Parathyroid adenoma (tissue), 2 donors: ENCODE measurements at regions not wholly inside any gene's neighbourhood (a gene's known extent, or its start where the extent isn't known, plus 50 kb on each side); places are given as distances from the start of the nearest gene placed in this dataset.

Experiments
- H2AFZ ChIP-seq: fragments of 300-600 bp; sonication (generic); one replicate; pipeline ENCODE4 v1.7.0; 2017; ENCODE audit warnings: antibody characterized with exemption, mild to moderate bottlenecking
- H3K27ac ChIP-seq: fragments of 300-600 bp; sonication (generic); one replicate; pipeline ENCODE4 v1.7.0; 2017
- H3K27me3 ChIP-seq: fragments of 300-600 bp; sonication (generic); one replicate; pipeline ENCODE4 v1.7.0; 2017; ENCODE audit warnings: low read length; ENCODE audit not compliant: control insufficient read depth, insufficient read depth
- H3K36me3 ChIP-seq: fragments of 300-600 bp; sonication (generic); one replicate; pipeline ENCODE4 v1.7.0; 2017; ENCODE audit warnings: low read length; ENCODE audit not compliant: control insufficient read depth, insufficient read depth
- H3K4me1 ChIP-seq: fragments of 300-600 bp; sonication (generic); one replicate; pipeline ENCODE4 v1.7.0; 2017; ENCODE audit warnings: control low read depth
- H3K4me2 ChIP-seq: fragments of 300-600 bp; sonication (generic); one replicate; pipeline ENCODE4 v1.7.0; 2017; ENCODE audit warnings: low read length
- H3K4me3 ChIP-seq: fragments of 300-600 bp; sonication (generic); one replicate; pipeline ENCODE4 v1.7.0; 2017; ENCODE audit warnings: low read depth, low read length
- H3K79me2 ChIP-seq: fragments of 300-600 bp; sonication (generic); one replicate; pipeline ENCODE4 v1.7.0; 2017; ENCODE audit warnings: control low read depth
- H3K9ac ChIP-seq: fragments of 300-600 bp; sonication (generic); one replicate; pipeline ENCODE4 v1.7.0; 2017; ENCODE audit warnings: mild to moderate bottlenecking
- H3K9me3 ChIP-seq: fragments of 300-600 bp; sonication (generic); one replicate; pipeline ENCODE4 v1.7.0; 2017; ENCODE audit warnings: low read length; ENCODE audit not compliant: control insufficient read depth
- TF ChIP-seq, protein P1 (sequence below): fragments of 300-600 bp; sonication (generic); IDR thresholded peaks from one replicate; pipeline ENCODE4 v1.7.0; 2017; ENCODE audit warnings: antibody characterized with exemption, mild to moderate bottlenecking
- donor health status: primary hyperparathyroidism.

DNA sequence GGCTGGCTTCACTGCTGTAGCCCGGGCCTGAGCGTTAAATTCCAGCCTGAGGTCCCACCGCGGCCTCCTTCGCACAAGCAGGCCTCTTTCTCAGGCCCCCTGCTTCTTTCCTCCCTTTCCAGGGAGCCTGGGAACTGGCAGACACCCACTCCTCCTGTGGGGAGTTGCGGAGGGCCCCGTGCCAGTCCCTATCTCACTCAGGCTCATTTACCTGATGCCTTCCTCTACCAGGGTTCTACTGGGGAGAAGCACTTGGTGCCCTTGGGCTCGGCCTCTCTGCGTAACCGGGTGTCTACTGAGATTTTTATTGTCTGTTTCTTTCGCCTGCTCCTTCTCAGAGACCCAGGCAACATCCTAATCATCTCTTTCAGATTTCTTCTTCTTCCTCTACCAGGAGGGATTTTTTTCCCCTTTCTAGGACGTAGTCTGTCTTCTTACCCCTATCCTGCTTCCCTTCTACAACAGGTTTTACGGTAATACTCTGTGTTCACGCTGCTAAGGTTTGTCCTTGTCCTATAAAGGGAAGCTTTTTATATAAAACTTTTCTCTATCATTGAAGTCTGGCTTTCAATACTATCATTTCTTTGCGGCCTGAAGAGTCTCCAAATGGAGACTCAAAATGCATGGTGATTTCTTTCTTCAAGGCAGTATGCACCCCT is 135.4 kb upstream of the GPR12 start:
- TF ChIP-seq, protein P1, sequence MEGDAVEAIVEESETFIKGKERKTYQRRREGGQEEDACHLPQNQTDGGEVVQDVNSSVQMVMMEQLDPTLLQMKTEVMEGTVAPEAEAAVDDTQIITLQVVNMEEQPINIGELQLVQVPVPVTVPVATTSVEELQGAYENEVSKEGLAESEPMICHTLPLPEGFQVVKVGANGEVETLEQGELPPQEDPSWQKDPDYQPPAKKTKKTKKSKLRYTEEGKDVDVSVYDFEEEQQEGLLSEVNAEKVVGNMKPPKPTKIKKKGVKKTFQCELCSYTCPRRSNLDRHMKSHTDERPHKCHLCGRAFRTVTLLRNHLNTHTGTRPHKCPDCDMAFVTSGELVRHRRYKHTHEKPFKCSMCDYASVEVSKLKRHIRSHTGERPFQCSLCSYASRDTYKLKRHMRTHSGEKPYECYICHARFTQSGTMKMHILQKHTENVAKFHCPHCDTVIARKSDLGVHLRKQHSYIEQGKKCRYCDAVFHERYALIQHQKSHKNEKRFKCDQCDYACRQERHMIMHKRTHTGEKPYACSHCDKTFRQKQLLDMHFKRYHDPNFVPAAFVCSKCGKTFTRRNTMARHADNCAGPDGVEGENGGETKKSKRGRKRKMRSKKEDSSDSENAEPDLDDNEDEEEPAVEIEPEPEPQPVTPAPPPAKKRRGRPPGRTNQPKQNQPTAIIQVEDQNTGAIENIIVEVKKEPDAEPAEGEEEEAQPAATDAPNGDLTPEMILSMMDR, result no peak
- Histone ChIP-seq H3K4me3 (no peak overlapping the region), H2AFZ (no peak overlapping the region), H3K9me3 (no peaks in the 10 kb centered on the region), H3K9ac (no peak overlapping the region), H3K4me1 (no peaks in the 10 kb centered on the region), H3K4me2 (no peak overlapping the region), H3K27ac (no peak overlapping the region), H3K79me2 (no peaks in the 10 kb centered on the region), H3K36me3 (no peaks in the 10 kb centered on the region), H3K27me3 (no peaks in the 10 kb centered on the region)

DNA sequence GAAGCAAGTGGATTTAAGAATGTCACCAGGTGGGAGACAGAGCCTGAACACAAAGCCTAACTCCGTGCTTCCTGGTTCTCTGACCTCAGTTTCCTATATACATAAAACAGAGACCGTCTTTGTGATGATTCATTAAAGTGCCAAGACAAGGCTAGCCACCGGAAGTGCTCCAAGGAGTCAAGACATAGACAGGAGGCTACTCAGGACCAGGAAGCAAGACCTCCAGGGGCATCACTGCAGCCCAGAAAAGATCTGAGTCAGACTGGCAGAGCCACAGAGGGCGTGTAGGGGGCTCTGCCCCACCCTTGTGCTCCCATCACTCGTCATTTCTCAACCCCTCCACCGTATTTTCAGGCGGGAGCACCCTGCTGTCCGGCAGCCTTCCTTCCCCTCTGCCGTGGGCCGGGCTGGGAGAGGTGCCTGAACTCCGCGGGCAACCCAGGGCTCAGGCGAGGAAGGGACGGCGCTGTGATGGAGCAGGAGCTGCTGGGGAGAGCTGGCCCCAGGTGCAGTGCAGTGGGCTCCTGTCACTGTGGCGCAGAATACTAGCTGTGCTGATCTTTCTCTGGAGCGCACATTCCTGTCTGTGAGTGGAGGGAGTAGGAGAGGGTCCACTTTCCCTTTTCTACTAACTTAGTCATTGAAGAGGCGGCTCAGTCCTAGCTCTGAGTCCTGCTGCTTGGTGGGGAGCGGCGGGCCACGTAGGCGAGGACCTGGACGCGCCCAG is 134.7 kb upstream of the GPR12 start:
- no peak overlapping the region for H3K27ac ChIP-seq
- TF ChIP-seq, protein P1, result no peak
- no peaks in the 10 kb centered on the region for H3K27me3 ChIP-seq
- H3K79me2 ChIP-seq, result no peaks in the 10 kb centered on the region
- no peak overlapping the region for H2AFZ ChIP-seq
- H3K4me3 ChIP-seq, result no peak overlapping the region
- H3K9me3 ChIP-seq, result no peaks in the 10 kb centered on the region
- no peaks in the 10 kb centered on the region for H3K36me3 ChIP-seq
- no peak overlapping the region for H3K4me2 ChIP-seq
- H3K4me1 ChIP-seq, result no peaks in the 10 kb centered on the region
- no peak overlapping the region for H3K9ac ChIP-seq

DNA sequence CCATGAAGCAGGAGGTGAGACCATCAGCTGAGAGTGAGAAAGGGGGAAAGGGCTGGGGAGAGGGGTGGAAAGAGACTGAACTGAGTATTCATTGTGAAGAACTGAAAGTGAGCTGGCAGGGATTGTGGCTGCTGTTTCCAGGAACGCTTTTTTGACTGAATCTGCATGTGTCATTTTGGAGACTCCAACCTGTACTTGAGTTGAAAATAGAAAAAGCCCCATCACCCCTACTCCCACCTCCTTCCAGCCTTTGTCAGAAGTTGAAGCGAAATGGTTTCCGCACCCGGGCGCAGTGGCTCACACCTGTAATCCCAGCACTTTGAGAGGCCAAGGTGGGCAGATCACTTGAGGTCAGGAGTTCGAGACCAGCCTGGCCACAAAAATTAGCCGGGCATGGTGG is 128.0 kb upstream of the GPR12 start:
- H3K27me3 ChIP-seq, result no peaks in the 10 kb centered on the region
- no peaks in the 10 kb centered on the region for H3K36me3 ChIP-seq
- no peak overlapping the region for H3K4me2 ChIP-seq

DNA sequence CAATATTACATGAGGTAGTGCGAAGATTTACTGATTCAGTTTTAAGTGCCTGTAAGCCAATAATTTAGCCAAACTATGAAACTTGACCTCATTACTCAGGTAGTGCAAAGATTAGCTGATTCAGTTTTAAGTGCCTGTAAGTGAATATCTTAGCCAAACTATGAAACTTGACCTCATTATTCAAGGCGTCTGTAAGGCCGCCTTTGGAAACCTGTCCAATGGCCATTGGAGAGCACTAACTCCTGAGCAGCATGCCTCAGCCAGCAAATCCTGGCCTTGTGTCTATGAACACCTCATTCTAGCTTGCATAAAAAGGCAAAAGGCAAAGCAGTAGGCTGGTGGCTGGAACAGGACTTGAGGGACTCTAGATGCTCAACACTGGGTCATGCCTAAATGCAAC is 127.0 kb upstream of the GPR12 start:
- H3K4me1 ChIP-seq, result no peaks in the 10 kb centered on the region
- no peaks in the 10 kb centered on the region for H3K9me3 ChIP-seq
- H3K4me2 ChIP-seq, result no peak overlapping the region
- H3K4me3 ChIP-seq, result no peak overlapping the region
- no peak overlapping the region for H3K9ac ChIP-seq
- TF ChIP-seq, protein P1, result no peak
- H3K79me2 ChIP-seq, result no peaks in the 10 kb centered on the region
- H3K36me3 ChIP-seq, result no peaks in the 10 kb centered on the region
- H3K27me3 ChIP-seq, result no peaks in the 10 kb centered on the region
- no peak overlapping the region for H2AFZ ChIP-seq
- no peak overlapping the region for H3K27ac ChIP-seq

More for the DNA sequence above, 128.0 kb upstream of the GPR12 start:
- Histone ChIP-seq H3K9me3 (no peaks in the 10 kb centered on the region), H3K79me2 (no peaks in the 10 kb centered on the region), H2AFZ (no peak overlapping the region), H3K4me3 (no peak overlapping the region), H3K9ac (no peak overlapping the region), H3K27ac (no peak overlapping the region), H3K4me1 (no peaks in the 10 kb centered on the region)
- TF ChIP-seq, protein P1, result no peak
